Liver (tissue), 3 donors: ENCODE measurements at regions not wholly inside any gene's neighbourhood (a gene's known extent, or its start where the extent isn't known, plus 50 kb on each side); places are given as distances from the start of the nearest gene placed in this dataset.

Experiments used
- ATF3 ChIP-seq: IDR thresholded peaks from 2 replicates; pipeline ENCODE4 v1.6.1; 2016; ENCODE audit warnings: antibody characterized with exemption
- CTCF ChIP-seq: fragments of 150-350 bp; IDR thresholded peaks from 2 replicates; pipeline ENCODE4 v1.5.1; 2017; ENCODE audit warnings: improper control_type of control experiment, low read depth, low read length; ENCODE audit not compliant: missing input control
- FOXA1 ChIP-seq: IDR thresholded peaks from 2 replicates; pipeline ENCODE4 v1.6.1; 2016; ENCODE audit warnings: antibody characterized with exemption
- HNF4G ChIP-seq: IDR thresholded peaks from 2 replicates; pipeline ENCODE4 v1.6.1; 2016; ENCODE audit warnings: antibody characterized with exemption
- MAX ChIP-seq: IDR thresholded peaks from 2 replicates; pipeline ENCODE4 v1.6.1; 2016; ENCODE audit warnings: antibody characterized with exemption
- RAD21 ChIP-seq, 2 donors: IDR thresholded peaks; 2 replicates each; pipeline ENCODE4 v1.6.1; 2016; ENCODE audit warnings: antibody characterized with exemption in 2 of 2, mild to moderate bottlenecking in 2 of 2
- REST ChIP-seq: IDR thresholded peaks from 2 replicates; pipeline ENCODE4 v1.6.1; 2016; ENCODE audit warnings: antibody characterized with exemption, mild to moderate bottlenecking
- YY1 ChIP-seq: IDR thresholded peaks from 2 replicates; pipeline ENCODE4 v1.6.1; 2016; ENCODE audit warnings: antibody characterized with exemption, mild to moderate bottlenecking
- donor health status: healthy.
- donor health status: healthy.

- TF ChIP-seq CTCF (no peak), RAD21 (IDR thresholded peaks at IDR 0.05) (no peak), REST (no peak), HNF4G (no peak), YY1 (no peak), MAX (no peak), FOXA1 (no peak), ATF3 (no peak)
Observed at GRCh38 chr13:72620874-72621273, 106.6 kb downstream of the MZT1 start.
